HG03460 (cell line): ENCODE measurements at regions not wholly inside any gene's neighbourhood (a gene's known extent, or its start where the extent isn't known, plus 50 kb on each side); places are given as distances from the start of the nearest gene placed in this dataset.
"Not testable (repeated sequence)": the region's sequence is repeated elsewhere in the genome, so short reads cannot be mapped to it uniquely, and the experiment has no call there.

Experiments used
- ATAC-seq: cut with Tn5 transposase; IDR thresholded peaks from one replicate; pipeline ENCODE4 v1.9.1; 2021; ENCODE audit not compliant: unreplicated experiment

- ATAC-seq = no peak
Observed at GRCh38 chr2:186164325-186164724, 321.7 kb upstream of the ZC3H15 start.

GRCh38 chr2:186170693-186171092 lies 315.4 kb upstream of the ZC3H15 start:
- ATAC-seq = no peak

GRCh38 chr2:186181625-186182024 lies 304.4 kb upstream of the ZC3H15 start:
- no peak for ATAC-seq

- not testable (repeated sequence) for ATAC-seq
Observed at GRCh38 chr2:186182366-186182765, 303.7 kb upstream of the ZC3H15 start.

- ATAC-seq = no peak
Observed at GRCh38 chr2:186183406-186183805, 302.7 kb upstream of the ZC3H15 start.

GRCh38 chr2:186187854-186188253 lies 298.2 kb upstream of the ZC3H15 start:
- no peak for ATAC-seq

- no peak for ATAC-seq
Observed at GRCh38 chr2:186189816-186190215, 296.2 kb upstream of the ZC3H15 start.

- ATAC-seq = no peak
Observed at GRCh38 chr2:186195696-186196095, 290.4 kb upstream of the ZC3H15 start.

GRCh38 chr2:186197955-186198354 lies 288.1 kb upstream of the ZC3H15 start:
- ATAC-seq = no peak

- ATAC-seq = no peak
Observed at GRCh38 chr2:186199029-186199428, 287.0 kb upstream of the ZC3H15 start.

GRCh38 chr2:186201371-186201770 lies 284.7 kb upstream of the ZC3H15 start:
- ATAC-seq = no peak

GRCh38 chr2:186205254-186205911 lies 280.7 kb upstream of the ZC3H15 start:
- no peak for ATAC-seq

- ATAC-seq = no peak
Observed at GRCh38 chr2:186209532-186209931, 276.5 kb upstream of the ZC3H15 start.

- ATAC-seq = no peak
Observed at GRCh38 chr2:186220409-186220808, 265.7 kb upstream of the ZC3H15 start.

- ATAC-seq = no peak
Observed at GRCh38 chr2:186229265-186229664, 256.8 kb upstream of the ZC3H15 start.

- no peak for ATAC-seq
Observed at GRCh38 chr2:186241874-186242273, 244.2 kb upstream of the ZC3H15 start.

- ATAC-seq = no peak
Observed at GRCh38 chr2:186254759-186255158, 231.3 kb upstream of the ZC3H15 start.

GRCh38 chr2:186255823-186256222 lies 230.2 kb upstream of the ZC3H15 start:
- no peak for ATAC-seq

GRCh38 chr2:186256540-186256939 lies 229.5 kb upstream of the ZC3H15 start:
- ATAC-seq = peak; percentile 75

GRCh38 chr2:186263673-186264250 lies 222.3 kb upstream of the ZC3H15 start:
- ATAC-seq = no peak

- ATAC-seq = no peak
Observed at GRCh38 chr2:186269536-186269935, 216.5 kb upstream of the ZC3H15 start.

GRCh38 chr2:186273953-186274352 lies 212.1 kb upstream of the ZC3H15 start:
- no peak for ATAC-seq
